HCT116 (cell line): ENCODE measurements at regions not wholly inside any gene's neighbourhood (a gene's known extent, or its start where the extent isn't known, plus 50 kb on each side); places are given as distances from the start of the nearest gene placed in this dataset.

ENCODE experiments used
- ATAC-seq: fragments of 200-7000 bp; cut with Tn5 transposase; 2 replicates; pipeline ENCODE4 v1.9.1; 2020; ENCODE audit warnings: mild to moderate bottlenecking, moderate library complexity
- BruUV-seq: library from RNA; stranded (reverse); fragments of 400-500 nt; replicated peaks from 2 replicates; lab custom pipeline; 2021; lab: Mats Ljungman, UMichigan
- CTCF ChIA-PET: fragments of 300-600 bp; sonication (Branson Sonifier 250); formaldehyde crosslinking; loops from one replicate; lab custom pipeline; 2021; ENCODE audit warnings: antibody characterized with exemption; lab: Charles Lee
- POLR2A ChIA-PET: fragments of 300-600, 350-600 bp; sonication (Branson Sonifier 250); formaldehyde crosslinking; loops from one replicate; lab custom pipeline; 2021; ENCODE audit warnings: antibody characterized with exemption; lab: Charles Lee
- RAD21 ChIA-PET, 2 experiments: fragments of 300-600 bp; sonication (Branson Sonifier 250); formaldehyde crosslinking; loops; one replicate each; lab custom pipeline; 2023; ENCODE audit warnings: low total read pairs in 2 of 2; ENCODE audit not compliant: uncharacterized antibody in 2 of 2, unreplicated experiment in 2 of 2, low non-redundant PET in 1 of 2; lab: Charles Lee
- DNase-seq: peaks from one replicate; pipeline ENCODE4 v3.0.0-alpha.2; 2010; ENCODE audit warnings: low read depth, low spot score
- H2AFZ ChIP-seq: fragments of 200-600 bp; shearing (Covaris generic), sonication (generic); 2 replicates; pipeline ENCODE4 v1.6.1; 2017; ENCODE audit warnings: low read depth, mixed run types, mixed read lengths, antibody characterized with exemption, low read length; ENCODE audit not compliant: poor library complexity, severe bottlenecking
- H3K27ac ChIP-seq: 2 replicates; pipeline ENCODE4 v1.5.1; 2012; ENCODE audit warnings: low read depth, low read length
- H3K27me3 ChIP-seq: fragments of 200-600 bp; sonication (generic); 2 replicates; pipeline ENCODE4 v1.6.1; 2016; ENCODE audit warnings: mixed run types, low read length, mixed read lengths; ENCODE audit not compliant: insufficient read depth
- H3K36me3 ChIP-seq, 2 experiments: fragments of 200-500 bp in 1 of 2; fragments of 200-600 bp in 1 of 2; sonication (Bioruptor generic) in 1 of 2; sonication (generic) in 1 of 2; 2 replicates each; pipeline versions ENCODE4 v1.5.1 to v1.6.1; 2014 to 2016; ENCODE audit warnings: low read length in 2 of 2, inconsistent platforms in 1 of 2, mixed read lengths in 1 of 2, mixed run types in 1 of 2; ENCODE audit not compliant: insufficient read depth in 2 of 2, control insufficient read depth in 1 of 2
- H3K4me1 ChIP-seq, 2 experiments: fragments of 200-600 bp in 1 of 2; sonication (generic) in 1 of 2; 2 replicates each; pipeline versions ENCODE4 v1.5.1 to v1.6.1; 2012 to 2017; ENCODE audit warnings: low read length in 2 of 2, inconsistent platforms in 1 of 2, mild to moderate bottlenecking in 1 of 2, mixed read lengths in 1 of 2, mixed run types in 1 of 2, moderate library complexity in 1 of 2; ENCODE audit not compliant: insufficient read depth in 2 of 2, control insufficient read depth in 1 of 2
- H3K4me2 ChIP-seq: fragments of 200-600 bp; sonication (generic); 2 replicates; pipeline ENCODE4 v1.6.1; 2017; ENCODE audit warnings: mixed run types, low read length, mixed read lengths
- H3K4me3 ChIP-seq, 2 experiments: fragments of 200-600 bp in 1 of 2; sonication (generic) in 1 of 2; replicated peaks in 1 of 2; 2 replicates each; pipeline ENCODE4 v1.5.1; 2011 to 2016; ENCODE audit warnings: low read length in 2 of 2, control low read depth in 1 of 2, low read depth in 1 of 2, mild to moderate bottlenecking in 1 of 2, mixed read lengths in 1 of 2, mixed run types in 1 of 2
- H3K79me2 ChIP-seq: fragments of 200-600 bp; sonication (generic); 2 replicates; pipeline ENCODE4 v1.6.1; 2017; ENCODE audit warnings: mild to moderate bottlenecking, mixed run types, low read length, moderate library complexity, mixed read lengths; ENCODE audit not compliant: insufficient read depth
- H3K9ac ChIP-seq: fragments of 200-600 bp; sonication (generic); 2 replicates; pipeline ENCODE4 v1.6.1; 2016; ENCODE audit warnings: low read length, mixed read lengths
- H3K9me2 ChIP-seq: fragments of 200-600 bp; sonication (generic), shearing (Covaris generic); 2 replicates; pipeline ENCODE4 v1.6.1; 2017; ENCODE audit warnings: mixed run types, mild to moderate bottlenecking, moderate library complexity; ENCODE audit not compliant: insufficient read depth
- H3K9me3 ChIP-seq, 2 experiments: fragments of 200-500 bp in 1 of 2; fragments of 200-600 bp in 1 of 2; sonication (Bioruptor generic) in 1 of 2; sonication (generic) in 1 of 2; 2 replicates each; pipeline ENCODE4 v1.6.1; 2014 to 2017; ENCODE audit warnings: low read length in 2 of 2, mixed read lengths in 2 of 2, inconsistent platforms in 1 of 2, low read depth in 1 of 2, mild to moderate bottlenecking in 1 of 2, mixed run types in 1 of 2, moderate library complexity in 1 of 2; ENCODE audit not compliant: control insufficient read depth in 1 of 2, insufficient read depth in 1 of 2
- H4K20me1 ChIP-seq: fragments of 200-600 bp; sonication (generic), shearing (Covaris generic); 2 replicates; pipeline ENCODE4 v1.6.1; 2017; ENCODE audit warnings: mixed run types, mild to moderate bottlenecking, moderate library complexity; ENCODE audit not compliant: insufficient read depth
- CEBPB ChIP-seq: IDR thresholded peaks from 2 replicates; pipeline ENCODE4 v1.6.1; 2012; ENCODE audit warnings: low read depth
- ELF1 ChIP-seq: IDR thresholded peaks from 2 replicates; pipeline ENCODE4 v1.6.1; 2012; ENCODE audit warnings: low read depth, borderline replicate concordance
- EZH2phosphoT487 ChIP-seq: fragments of 200-600 bp; IDR thresholded peaks from 2 replicates; pipeline ENCODE4 v1.6.1; 2018; ENCODE audit warnings: antibody characterized with exemption, borderline replicate concordance
- SP1 ChIP-seq: IDR thresholded peaks from 2 replicates; pipeline ENCODE4 v1.6.1; 2012; ENCODE audit warnings: low read depth
- YY1 ChIP-seq: IDR thresholded peaks from 2 replicates; pipeline ENCODE4 v1.6.1; 2011; ENCODE audit warnings: low read length, low read depth, moderate library complexity, mild to moderate bottlenecking; ENCODE audit not compliant: insufficient replicate concordance; ENCODE audit errors: extremely low read depth
- ZFX ChIP-seq: fragments of 450-650 bp; IDR thresholded peaks from 2 replicates; pipeline ENCODE4 v1.6.1; 2017
- intact Hi-C: fragments of 100-400 bp; cut with micrococcal nuclease; formaldehyde crosslinking; loops from 2 replicates; pipeline ENCODE4 v1.10.0; 2022
- TF ChIP-seq, protein P1 (sequence below): IDR thresholded peaks from 2 replicates; pipeline ENCODE4 v1.6.1; 2011; ENCODE audit warnings: mild to moderate bottlenecking, low read length, moderate library complexity; ENCODE audit not compliant: insufficient replicate concordance; ENCODE audit errors: extremely low read depth
- TF ChIP-seq, protein P2 (sequence below): IDR thresholded peaks from 2 replicates; pipeline ENCODE4 v1.6.1; 2012; ENCODE audit warnings: low read depth
- TF ChIP-seq, protein P3 (sequence below), 3 experiments: fragments of 200-600 bp in 1 of 3; sonication (generic) in 1 of 3; IDR thresholded peaks in 2 of 3; conservative IDR thresholded peaks in 1 of 3; 2 replicates each; pipeline ENCODE4 v1.5.1; 2012 to 2017; ENCODE audit warnings: low read depth in 2 of 3, low read length in 2 of 3, antibody characterized with exemption in 1 of 3, borderline replicate concordance in 1 of 3, control low read depth in 1 of 3, mild to moderate bottlenecking in 1 of 3, mixed read lengths in 1 of 3, mixed run types in 1 of 3, moderate library complexity in 1 of 3; ENCODE audit not compliant: insufficient read depth in 1 of 3
- TF ChIP-seq, protein P4 (sequence below): IDR thresholded peaks from 2 replicates; pipeline ENCODE4 v1.6.1; 2012

DNA sequence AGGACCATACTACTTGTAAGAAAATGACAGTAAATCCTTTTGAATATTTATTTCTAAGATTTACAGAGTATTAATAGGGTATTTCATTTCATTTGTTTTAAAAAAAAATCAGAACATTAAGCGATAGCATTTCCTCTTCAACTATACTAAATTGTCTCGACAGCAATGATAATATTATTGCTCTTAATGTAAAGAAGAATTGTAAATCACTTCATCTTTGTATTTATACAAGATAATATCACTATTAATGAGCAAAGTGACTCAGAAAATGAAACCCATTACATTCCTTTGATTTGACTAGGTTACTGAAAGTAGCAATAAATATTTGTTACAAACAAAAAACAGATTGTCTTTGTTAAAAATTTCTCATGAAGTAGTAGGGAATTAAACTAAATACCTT lies 131.1 kb upstream of the CNTN4 start:
- no peak for DNase-seq
- intact Hi-C loops = no loop called here

More for the DNA sequence above, 131.1 kb upstream of the CNTN4 start:
- Histone ChIP-seq H3K9me2 (no peaks in the 10 kb centered on the region), H2AFZ (no peak overlapping the region), H3K79me2 (no peaks in the 10 kb centered on the region), H3K27ac (no peak overlapping the region), H3K27me3 (no peaks in the 10 kb centered on the region), H3K4me1 (no peaks in the 10 kb centered on the region), H3K36me3 (no peaks in the 10 kb centered on the region), H4K20me1 (no peaks in the 10 kb centered on the region), H3K4me2 (no peak overlapping the region), H3K9me3 (peaks cover 13 to 42% of the 10 kb centered on the region in 2 experiments; a peak in 3 of 4 replicates), H3K4me3 (no peak overlapping the region), H3K9ac (no peak overlapping the region)
- ChIA-PET RAD21 (no interaction called here), POLR2A (no interaction called here), CTCF (no interaction called here)
- TF ChIP-seq YY1 (no peak), EZH2phosphoT487 (no peak), SP1 (no peak), ZFX (no peak), CEBPB (no peak), ELF1 (no peak)
- TF ChIP-seq, protein P1, sequence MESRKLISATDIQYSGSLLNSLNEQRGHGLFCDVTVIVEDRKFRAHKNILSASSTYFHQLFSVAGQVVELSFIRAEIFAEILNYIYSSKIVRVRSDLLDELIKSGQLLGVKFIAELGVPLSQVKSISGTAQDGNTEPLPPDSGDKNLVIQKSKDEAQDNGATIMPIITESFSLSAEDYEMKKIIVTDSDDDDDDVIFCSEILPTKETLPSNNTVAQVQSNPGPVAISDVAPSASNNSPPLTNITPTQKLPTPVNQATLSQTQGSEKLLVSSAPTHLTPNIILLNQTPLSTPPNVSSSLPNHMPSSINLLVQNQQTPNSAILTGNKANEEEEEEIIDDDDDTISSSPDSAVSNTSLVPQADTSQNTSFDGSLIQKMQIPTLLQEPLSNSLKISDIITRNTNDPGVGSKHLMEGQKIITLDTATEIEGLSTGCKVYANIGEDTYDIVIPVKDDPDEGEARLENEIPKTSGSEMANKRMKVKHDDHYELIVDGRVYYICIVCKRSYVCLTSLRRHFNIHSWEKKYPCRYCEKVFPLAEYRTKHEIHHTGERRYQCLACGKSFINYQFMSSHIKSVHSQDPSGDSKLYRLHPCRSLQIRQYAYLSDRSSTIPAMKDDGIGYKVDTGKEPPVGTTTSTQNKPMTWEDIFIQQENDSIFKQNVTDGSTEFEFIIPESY = no peak
- TF ChIP-seq, protein P2, sequence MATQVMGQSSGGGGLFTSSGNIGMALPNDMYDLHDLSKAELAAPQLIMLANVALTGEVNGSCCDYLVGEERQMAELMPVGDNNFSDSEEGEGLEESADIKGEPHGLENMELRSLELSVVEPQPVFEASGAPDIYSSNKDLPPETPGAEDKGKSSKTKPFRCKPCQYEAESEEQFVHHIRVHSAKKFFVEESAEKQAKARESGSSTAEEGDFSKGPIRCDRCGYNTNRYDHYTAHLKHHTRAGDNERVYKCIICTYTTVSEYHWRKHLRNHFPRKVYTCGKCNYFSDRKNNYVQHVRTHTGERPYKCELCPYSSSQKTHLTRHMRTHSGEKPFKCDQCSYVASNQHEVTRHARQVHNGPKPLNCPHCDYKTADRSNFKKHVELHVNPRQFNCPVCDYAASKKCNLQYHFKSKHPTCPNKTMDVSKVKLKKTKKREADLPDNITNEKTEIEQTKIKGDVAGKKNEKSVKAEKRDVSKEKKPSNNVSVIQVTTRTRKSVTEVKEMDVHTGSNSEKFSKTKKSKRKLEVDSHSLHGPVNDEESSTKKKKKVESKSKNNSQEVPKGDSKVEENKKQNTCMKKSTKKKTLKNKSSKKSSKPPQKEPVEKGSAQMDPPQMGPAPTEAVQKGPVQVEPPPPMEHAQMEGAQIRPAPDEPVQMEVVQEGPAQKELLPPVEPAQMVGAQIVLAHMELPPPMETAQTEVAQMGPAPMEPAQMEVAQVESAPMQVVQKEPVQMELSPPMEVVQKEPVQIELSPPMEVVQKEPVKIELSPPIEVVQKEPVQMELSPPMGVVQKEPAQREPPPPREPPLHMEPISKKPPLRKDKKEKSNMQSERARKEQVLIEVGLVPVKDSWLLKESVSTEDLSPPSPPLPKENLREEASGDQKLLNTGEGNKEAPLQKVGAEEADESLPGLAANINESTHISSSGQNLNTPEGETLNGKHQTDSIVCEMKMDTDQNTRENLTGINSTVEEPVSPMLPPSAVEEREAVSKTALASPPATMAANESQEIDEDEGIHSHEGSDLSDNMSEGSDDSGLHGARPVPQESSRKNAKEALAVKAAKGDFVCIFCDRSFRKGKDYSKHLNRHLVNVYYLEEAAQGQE = no peak
- TF ChIP-seq, protein P3, sequence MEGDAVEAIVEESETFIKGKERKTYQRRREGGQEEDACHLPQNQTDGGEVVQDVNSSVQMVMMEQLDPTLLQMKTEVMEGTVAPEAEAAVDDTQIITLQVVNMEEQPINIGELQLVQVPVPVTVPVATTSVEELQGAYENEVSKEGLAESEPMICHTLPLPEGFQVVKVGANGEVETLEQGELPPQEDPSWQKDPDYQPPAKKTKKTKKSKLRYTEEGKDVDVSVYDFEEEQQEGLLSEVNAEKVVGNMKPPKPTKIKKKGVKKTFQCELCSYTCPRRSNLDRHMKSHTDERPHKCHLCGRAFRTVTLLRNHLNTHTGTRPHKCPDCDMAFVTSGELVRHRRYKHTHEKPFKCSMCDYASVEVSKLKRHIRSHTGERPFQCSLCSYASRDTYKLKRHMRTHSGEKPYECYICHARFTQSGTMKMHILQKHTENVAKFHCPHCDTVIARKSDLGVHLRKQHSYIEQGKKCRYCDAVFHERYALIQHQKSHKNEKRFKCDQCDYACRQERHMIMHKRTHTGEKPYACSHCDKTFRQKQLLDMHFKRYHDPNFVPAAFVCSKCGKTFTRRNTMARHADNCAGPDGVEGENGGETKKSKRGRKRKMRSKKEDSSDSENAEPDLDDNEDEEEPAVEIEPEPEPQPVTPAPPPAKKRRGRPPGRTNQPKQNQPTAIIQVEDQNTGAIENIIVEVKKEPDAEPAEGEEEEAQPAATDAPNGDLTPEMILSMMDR (IDR thresholded peaks at IDR 0.05 in 2 of 3, conservative IDR thresholded peaks at IDR 0.05 in 1 of 3; ENCODE audit: borderline replicate concordance in 1 of 3, insufficient read depth in 1 of 3, low read depth in 2 of 3, low read length in 2 of 3) = no peak
- TF ChIP-seq, protein P4, sequence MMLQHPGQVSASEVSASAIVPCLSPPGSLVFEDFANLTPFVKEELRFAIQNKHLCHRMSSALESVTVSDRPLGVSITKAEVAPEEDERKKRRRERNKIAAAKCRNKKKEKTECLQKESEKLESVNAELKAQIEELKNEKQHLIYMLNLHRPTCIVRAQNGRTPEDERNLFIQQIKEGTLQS = no peak
- no peak for ATAC-seq
- BruUV-seq = no TSS peak
